Stimulated activated CD4-positive, alpha-beta T cell treated with anti-CD3 and anti-CD28 coated beads, Interleukin-2, amount 100 ng/mL, for 4 hours (primary cell): ENCODE measurements at regions not wholly inside any gene's neighbourhood (a gene's known extent, or its start where the extent isn't known, plus 50 kb on each side); places are given as distances from the start of the nearest gene placed in this dataset.

ENCODE experiments used
- DNase-seq: peaks from one replicate; pipeline ENCODE4 v3.0.0-alpha.2; 2020; ENCODE audit warnings: low read depth

DNA sequence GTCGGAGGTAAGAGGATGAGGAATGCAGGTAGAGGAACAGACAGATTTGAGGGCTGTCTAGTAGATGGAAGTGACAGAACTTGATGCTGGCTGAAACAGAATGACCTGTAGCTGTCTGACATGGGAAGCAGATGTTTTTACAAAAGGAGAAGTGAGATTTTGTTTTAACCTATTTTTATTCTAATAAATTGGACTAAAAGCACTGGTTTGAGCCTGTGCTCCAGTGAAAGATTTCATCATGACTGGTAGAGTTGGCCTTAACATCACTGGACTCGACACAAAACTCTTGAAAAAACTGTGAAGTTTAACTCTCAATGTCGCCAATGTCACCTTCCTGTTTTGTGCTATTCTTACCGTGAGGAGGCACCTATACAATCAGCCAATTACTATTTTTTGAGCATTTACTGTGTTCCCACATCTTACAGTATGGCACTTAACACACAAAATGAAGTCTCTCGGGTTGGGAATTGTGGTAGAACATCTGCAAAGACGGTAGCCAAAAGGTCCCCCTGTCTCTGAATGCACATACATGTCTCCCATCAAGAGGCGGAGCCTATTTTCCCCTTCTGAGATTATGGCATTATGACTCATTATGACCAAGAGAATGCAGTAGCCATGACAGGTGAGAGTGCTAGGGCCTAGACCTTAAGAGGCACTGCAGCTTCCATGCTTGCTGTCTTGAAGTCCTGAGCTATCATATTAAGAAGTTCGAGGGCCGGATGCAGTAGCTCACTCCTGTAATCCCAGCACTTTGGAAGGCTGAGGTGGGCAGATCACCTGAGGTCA lies 93.2 kb downstream of the FOXF2 start:
- no peak for DNase-seq

DNA sequence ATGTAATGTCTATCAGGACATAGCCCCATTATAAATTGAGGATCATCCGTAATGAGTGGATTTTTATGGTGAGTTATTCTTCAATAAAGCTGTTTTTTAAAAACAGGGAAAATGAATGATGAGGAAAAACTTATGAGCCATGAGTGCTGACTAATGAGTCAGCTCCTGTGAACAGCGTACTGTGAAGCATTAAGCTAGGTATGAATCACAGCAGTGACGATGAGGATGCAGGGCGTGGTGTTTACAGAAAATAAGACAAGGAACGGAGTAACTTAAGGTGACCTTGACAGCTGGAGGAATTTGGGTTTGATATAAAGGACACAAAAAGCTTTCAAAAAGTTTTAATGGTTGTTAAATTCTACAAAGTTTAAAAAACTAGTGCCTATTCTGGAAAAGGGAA lies 96.3 kb downstream of the FOXF2 start:
- DNase-seq = no peak

DNA sequence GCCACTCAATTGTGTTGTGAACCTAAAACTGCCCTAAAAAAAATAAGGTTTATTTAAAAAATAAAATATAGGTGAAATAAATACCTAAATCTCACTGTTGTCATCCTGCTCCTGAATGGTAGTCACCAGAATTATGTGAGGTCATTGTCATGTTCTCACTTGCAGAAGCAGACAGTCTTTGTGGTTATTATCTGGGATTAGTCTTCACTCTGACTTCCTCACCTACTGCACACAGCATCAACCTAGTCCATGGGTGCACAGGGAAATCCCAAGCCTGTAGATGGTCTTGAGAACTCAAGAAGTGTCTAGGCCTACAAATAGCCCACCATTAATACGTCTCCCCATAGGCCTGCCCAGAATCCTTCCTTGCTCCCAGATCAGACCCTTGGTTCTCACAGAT lies 97.0 kb downstream of the FOXF2 start:
- DNase-seq = no peak

DNA sequence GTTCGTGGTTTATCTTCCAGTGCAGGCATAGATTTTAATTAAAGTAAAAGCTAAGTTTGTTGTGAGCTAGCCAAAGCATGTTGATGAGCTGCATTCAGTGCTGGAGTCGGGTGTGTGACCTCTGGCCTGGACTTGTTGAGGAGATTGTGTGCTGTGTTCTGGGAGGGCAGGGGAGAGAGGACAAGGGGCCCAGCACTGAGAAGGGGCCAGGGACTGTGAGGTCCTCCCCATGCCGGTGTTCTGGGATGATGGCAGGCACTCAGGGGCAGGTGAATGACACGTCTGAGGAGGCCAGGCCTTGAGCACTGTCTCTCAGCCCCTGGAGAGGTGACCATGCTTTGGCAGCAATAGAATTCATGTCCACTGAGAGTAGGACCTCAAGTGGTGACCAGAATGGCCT lies 97.9 kb downstream of the FOXF2 start:
- DNase-seq = no peak

DNA sequence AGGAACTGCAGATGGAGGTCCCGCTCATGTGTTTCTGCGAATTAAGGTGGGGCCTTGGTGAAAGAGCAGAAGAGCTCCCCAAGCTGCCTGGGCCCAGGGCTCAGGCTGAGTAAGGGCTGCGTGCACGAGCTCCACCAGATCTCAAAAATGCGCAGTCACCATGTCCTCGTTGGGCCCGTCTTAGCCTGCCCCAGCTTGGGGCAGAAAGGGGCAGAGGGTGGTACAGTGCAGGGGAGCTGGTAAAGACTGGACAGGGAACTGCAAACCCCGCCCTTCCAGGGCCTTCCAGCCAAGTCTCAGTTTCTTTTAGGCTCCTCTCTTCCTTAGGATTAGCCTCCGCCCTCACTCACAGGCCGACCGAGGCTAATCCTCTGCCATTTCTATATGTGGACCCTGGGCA lies 101.6 kb downstream of the FOXF2 start:
- no peak for DNase-seq

DNA sequence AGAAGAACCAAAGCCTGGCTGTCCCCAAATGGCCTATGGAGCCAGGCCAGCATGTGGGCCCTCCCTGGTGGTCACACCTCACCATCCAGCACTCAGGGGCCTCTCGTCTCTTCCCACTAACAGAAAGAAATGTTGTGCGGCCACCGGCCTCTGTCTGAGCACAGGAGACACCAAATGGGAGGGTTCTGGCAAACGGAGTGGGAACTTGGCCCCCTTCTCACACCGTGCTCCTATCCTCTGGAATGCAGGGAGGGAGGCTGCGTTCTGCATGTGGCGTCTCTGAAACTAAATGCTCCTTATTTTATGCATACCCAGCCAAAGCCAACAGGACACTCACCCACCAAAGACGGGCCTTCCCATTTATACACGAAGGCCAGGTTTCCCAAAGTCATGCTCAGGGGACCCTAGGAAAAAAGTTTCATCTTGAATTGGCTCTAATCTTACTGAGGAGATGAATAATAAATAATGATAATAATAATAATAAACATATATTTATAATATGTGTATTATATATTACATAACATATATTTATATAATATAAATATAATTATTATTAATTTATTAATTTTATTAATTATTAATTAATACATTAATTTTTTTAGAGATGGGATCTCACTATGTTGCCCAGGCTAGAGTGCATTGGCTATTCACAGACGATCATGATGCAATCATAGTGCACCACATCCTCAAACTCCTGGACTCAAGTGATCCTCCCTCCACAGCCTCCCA lies 102.4 kb downstream of the FOXF2 start:
- DNase-seq = no peak

DNA sequence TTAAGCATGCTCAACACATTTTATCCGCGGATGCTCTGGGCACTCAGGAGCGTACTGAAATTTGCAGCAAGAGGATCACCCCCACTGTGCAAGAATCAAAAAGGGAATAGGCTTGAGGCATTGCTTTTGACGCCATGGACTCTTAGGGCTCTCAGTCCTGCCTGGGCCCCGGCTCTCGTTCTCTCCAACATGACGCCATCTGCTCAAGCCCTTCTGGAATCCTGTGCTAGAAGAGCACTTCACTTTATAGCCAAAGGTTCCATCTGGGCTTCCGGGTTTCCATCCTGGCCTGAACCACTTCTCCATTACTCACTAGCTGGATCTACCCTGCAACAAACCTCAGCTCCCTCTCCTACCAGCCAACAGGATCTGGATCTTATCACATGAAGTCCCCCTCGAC lies 105.3 kb downstream of the FOXF2 start:
- DNase-seq = no peak

DNA sequence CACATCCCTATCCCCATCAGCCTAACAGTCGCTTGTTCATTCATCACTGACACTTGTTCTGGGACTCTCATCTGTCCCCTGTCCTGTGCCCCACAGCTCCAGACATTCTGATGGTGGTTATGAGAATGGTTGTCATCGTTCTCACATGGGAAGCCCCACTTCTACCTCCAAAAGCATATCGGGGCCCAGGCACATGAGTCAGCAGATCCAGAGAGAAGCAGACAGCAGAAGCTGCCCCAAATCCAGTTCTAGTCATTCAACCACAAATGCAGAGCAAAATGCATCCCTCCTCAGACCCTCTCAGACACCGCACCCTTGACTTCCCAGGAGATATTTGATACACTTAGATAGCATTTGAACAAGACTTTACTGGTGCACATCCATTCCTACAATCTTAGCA lies 106.0 kb downstream of the FOXF2 start:
- DNase-seq = no peak

DNA sequence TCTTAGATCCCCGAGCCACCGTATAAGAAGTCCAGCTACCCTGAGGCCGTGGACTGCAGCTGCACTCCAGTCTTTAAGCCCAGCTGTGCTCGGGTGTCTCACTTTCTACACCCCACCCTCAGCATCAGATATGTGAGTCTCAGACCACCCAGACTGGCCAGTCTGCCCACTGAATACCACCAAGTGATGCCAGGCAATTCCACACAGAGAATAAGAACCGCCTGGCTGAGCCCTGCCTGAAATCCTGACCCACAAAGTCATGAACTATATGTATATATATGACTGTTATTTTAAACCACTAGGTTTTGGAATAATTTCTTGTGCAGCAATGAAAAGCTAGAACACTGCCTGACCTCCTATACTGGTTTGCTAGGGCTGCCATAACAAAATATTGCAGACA lies 106.7 kb downstream of the FOXF2 start:
- no peak for DNase-seq

DNA sequence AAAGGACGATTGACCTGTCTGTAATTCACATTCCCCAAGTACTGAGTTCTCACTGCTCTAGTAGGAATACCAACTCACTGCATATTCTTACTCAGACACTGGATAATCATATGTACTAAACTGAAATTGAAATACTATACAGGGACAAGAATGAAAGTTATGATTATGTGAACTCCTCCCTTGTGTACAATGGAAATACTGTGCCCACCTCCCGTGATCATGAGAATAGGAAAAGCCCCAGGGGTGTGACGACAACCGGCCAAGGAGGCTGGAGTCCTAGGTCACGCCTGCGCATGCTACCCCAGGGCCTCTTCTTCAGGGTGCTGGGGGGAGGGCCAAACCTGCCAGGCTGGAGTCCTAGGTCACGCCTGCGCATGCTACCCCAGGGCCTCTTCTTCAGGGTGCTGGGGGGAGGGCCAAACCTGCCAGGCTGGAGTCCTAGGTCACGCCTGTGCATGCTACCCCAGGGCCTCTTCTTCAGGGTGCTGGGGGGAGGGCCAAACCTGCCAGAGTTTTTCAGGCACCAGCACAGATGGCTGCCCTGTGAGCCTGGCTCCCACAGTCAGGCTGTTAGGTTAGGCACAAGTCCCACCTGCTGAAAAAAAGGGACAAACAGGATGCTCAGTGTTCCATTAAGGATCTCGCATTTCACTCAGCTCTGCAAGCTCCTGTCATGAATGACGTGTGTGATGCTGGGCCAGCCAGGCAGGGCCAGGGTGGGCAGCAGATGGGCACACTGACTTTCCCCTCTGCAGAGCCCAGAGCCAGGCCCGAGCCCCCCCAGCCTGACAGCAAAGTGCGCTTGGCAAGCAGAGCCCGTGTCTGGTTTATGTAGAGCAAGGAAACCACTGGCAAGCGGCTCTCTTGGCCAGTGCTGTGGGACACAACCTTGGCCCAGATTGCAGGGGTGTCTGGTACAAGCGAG lies 107.7 kb downstream of the FOXF2 start:
- DNase-seq = no peak

DNA sequence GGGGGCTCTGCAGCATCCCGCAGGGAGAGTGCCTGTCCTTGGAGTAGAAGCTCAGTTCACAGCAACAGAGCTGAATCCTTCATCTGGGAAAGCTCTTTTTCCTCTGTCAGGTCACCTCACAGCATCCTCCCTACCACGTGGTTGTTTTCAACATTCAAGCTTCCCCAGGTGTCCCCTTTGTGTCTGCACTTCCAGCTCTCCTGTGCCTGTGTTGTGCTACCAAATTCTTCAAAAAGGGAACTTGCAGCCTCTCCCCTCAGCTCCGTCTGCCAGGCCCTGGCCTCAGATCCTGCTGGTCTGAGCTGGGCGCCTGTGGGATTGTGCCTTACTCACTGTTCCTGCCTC lies 108.4 kb downstream of the FOXF2 start:
- DNase-seq = no peak

DNA sequence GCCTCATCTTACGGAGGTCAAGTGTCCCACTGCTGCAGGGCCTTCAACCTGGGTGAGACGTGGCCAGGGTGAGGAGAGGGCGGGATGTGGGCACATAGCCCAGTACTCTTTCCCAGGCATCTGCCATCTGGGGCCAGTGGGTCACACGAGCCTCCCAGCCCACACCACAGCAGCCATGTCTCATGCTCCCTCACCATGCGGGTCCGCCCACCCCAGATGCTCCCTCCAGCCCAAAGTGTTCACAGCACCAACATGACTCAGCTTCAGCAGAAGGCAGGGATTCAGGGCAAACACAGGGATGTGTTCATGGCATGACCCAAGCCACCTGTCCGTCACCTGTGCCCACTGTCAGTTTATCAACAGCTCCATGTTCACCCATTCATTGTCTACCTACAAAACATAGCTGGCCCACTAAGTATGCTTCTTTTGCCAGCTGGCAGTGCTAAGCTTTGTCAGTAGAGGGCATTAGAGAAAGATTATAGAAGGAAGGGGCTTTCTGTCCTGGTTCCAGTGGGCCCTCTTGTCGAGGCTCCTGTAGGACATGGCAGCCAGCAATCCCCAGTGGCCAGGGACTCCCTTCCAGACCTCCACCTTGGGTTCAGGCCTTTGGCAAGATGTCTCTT lies 109.2 kb downstream of the FOXF2 start:
- no peak for DNase-seq

DNA sequence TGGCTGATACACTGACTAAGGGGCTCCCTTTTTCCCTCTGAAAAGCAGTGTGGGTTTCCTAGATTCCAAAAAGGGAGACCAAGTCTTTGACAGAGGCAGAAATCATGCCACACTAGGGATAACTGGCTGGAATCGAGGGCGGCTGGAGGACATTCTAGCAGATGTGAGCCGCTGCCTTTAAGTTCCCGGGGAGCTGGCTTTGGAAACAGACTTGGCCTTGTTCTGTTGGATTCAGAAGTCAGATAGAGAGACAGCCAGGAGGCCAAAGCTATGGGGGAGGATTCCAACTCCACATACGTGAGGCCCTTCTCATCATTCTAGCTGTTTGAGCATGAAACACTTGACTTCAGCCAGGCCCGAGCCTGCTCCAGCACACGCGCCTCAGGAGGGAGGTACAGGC lies 109.9 kb upstream of the FOXC1 start:
- no peak for DNase-seq

DNA sequence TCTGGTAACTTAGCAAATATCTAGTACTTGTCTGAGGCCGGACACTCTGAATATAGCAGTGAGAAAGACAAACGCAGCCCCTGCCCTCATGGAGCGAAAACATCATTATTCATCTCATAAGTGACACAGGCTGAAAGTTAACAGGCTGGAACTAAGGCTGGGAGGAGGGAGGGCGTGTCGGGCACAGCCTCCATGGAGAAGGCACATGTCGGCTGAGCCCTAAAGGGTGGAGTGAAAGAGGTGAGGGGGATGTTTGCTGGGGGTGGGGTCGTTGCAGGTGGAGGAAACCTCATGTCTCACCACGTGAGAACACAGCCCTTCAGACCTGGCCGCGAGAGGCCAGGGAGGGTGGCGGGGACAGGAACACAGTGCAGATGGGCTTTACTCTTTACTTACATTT lies 108.8 kb upstream of the FOXC1 start:
- DNase-seq = no peak

DNA sequence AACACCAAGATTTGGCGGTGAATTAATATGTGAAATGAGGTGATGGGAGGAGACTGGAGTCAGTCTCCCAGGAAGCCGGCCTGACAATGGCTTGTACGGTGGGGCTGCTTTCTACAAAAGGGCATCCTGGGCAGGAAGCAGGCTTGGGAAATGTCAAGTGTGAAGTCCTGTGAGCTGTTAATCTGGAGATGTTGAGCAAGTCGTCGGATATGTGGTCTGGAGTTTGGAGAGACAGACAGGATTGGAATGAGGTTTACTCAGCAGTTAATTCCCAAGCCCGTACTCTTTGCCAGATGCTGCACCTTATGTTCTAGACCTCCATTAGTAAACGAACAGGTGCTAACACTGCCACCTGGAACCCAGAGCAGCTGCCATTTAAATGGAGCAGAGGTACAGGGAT lies 107.7 kb upstream of the FOXC1 start:
- DNase-seq = no peak

DNA sequence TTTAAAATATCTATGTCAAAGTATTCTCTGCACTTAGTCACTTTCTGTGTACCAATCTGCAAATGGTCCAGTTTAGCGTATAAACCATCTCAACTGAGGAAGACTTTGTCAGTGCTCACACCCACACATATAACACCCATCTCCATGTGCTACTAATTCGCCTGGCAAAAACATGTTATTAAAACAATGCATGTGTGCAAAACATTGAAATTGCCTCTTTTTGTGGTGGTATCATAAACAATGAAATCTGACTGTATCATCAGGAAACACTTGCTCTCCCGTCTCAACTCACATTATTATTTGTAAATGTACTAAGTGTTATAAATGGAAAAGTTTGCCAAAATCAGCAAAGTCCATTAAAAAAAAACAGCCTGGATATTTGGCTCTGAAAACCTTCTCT lies 105.9 kb upstream of the FOXC1 start:
- DNase-seq = no peak

DNA sequence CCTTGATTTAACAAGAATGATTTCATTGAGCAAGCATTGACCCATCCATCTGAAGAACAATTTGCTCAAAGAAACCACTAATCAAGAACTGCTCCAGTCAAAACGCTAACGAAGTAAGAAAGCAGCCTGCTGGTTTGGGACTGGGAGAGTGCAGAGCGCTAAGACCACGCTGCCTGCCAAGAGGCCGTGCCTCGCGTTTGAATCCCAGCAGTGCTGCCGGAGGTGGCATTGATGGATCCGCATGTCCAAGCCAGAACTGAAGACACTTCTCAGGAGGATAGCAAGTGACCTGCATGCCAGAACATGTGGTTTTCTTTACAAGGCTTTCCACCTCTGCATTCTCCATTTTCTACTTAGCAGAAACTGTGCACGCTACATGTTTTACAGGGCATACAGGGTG lies 105.2 kb upstream of the FOXC1 start:
- DNase-seq = no peak

DNA sequence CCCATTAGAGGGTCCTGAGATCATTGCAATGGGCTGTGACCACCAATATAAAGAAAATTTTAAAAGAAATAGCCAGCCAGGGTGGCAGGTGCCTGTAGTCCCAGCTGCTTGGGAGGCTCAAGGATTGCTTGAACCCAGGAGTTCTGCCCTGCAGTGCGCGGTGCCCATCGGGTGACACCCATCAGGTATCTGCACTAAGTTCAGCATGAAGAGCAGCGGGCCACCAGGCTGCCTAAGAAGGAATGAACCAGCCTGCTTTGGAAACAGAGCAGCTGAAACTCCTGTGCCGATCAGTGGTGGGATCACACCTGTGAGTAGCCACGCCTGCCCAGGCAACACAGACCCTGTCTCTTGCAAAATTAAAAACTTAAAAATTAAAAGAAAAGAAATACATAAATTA lies 102.5 kb upstream of the FOXC1 start:
- no peak for DNase-seq

DNA sequence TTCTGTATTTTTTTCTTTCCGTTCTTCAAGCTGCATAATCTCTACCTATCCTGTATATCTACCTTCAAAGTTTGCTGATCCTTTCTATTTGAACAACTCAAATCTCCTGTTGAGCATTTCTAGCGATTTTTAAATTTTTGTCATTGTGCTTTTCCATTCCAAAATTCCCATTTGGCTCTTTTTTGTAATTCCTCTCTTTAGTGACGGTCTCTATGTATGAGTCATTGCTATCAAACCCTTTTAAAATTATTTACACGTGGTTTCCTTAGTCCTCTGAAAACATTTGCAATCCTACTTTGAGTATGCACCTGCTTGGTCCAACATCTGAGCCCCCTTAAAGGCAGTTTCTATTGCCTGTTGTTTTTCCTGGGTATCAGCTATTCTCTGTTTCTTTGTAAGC lies 100.5 kb upstream of the FOXC1 start:
- no peak for DNase-seq

DNA sequence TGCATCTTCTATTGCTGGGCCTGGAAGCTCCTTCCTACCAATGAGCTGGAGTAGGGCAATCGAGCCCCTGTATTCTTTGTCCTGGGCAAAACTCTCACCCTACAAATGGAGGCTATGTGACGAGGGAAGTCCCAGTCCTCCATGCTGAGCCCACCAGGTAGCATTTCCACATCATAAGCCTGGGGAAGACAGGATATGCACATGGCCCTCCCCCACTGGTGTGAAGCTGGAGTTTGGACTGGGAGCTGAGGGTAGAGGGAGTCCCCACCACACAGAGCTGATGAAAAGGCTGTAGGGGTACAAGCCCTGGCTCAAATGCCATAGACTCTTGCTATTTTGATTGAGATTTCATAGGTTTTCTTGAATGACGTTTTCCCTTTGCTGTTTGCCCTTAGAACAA lies 99.5 kb upstream of the FOXC1 start:
- no peak for DNase-seq

DNA sequence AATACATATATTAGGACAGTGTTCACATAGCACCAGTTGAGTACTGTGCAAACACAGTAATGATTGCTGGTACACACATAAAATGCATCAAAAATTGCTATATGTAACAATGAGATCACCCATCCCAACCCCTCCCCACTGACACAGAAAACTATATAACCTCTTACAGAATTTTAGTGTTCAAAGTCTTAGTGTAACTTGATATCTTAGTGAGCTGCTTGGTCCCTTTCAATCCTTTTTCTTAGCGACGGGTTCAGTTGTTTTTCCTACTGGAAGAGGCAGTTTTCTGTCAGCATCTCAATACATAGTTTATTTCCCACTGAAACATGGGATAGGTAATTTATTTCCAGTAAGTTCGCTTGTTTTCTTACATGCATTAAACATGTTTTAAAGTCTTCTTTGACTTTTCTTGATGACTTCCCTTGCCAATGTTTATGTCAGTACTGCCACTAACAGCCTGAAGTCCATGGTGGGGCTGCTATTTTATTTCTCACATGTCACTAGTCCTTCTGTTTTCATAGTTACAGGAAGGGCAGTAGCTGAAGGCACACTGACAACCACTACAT lies 96.4 kb upstream of the FOXC1 start:
- DNase-seq = no peak

DNA sequence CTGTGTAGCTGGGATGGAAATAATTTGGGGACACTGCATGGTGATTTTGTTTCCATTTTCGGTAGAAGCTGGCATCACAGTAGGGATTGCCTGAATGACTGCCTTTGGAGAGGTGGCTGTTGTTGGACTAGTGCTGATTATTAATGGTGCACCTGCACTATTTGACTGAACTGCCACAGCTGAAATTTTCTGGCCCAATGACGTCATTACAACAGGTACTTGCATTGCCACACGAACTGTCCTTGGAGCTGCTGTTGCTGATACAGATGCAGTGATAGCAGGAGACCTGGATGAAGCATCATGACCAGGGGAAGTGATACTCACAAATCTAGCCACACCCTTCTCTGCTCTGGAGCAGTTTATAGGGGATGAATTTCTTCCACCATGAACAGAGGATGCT lies 95.6 kb upstream of the FOXC1 start:
- DNase-seq = no peak
